HepG2 (cell line): ENCODE measurements at regions not wholly inside any gene's neighbourhood (a gene's known extent, or its start where the extent isn't known, plus 50 kb on each side); places are given as distances from the start of the nearest gene placed in this dataset.

ENCODE experiments used
- ATAC-seq: fragments of 200-7000 bp; cut with Tn5 transposase; 3 replicates; pipeline ENCODE4 v1.9.1; 2020; ENCODE audit warnings: mild to moderate bottlenecking, moderate library complexity
- BruUV-seq: library from RNA; stranded (reverse); fragments of 400-500 nt; replicated peaks from 2 replicates; lab custom pipeline; 2021; lab: Mats Ljungman, UMichigan
- CTCF ChIA-PET: fragments of 300-600 bp; formaldehyde crosslinking; extraction: SDS; loops from one replicate; lab custom pipeline; 2021; ENCODE audit warnings: low total read pairs, inconsistent platforms, low intra/inter-chr PET ratio; lab: Yijun Ruan, JAX
- POLR2A ChIA-PET: fragments of 350-600 bp; sonication (Branson Sonifier 250); formaldehyde crosslinking; loops from one replicate; lab custom pipeline; 2020; ENCODE audit warnings: antibody characterized with exemption, inconsistent platforms; lab: Yijun Ruan, JAX
- DNase-seq: peaks from one replicate; pipeline ENCODE4 v3.0.0-alpha.2; 2015; ENCODE audit warnings: low spot score
- FAIRE-seq: peaks from 3 replicates; lab custom pipeline; 2011; peaks lifted over from hg19 to GRCh38; lab: Jason Lieb, UNC
- H2AFZ ChIP-seq: one replicate; pipeline ENCODE4 v1.6.1; 2011; ENCODE audit warnings: low read length, inconsistent platforms
- H3K27ac ChIP-seq: fragments of 300-600 bp; 3 replicates; pipeline ENCODE4 v1.8.0; 2011; ENCODE audit warnings: mixed run types, mild to moderate bottlenecking, mixed read lengths, low read length, inconsistent platforms; ENCODE audit not compliant: insufficient read depth; ENCODE audit errors: extremely low read length
- H3K27me3 ChIP-seq, 2 experiments: fragments of 200-600 bp in 1 of 2; 2 replicates in 1 of 2; 3 replicates in 1 of 2; pipeline versions ENCODE4 v1.6.0 to v1.8.0; 2011; ENCODE audit warnings: low read length in 2 of 2, mild to moderate bottlenecking in 2 of 2, moderate library complexity in 2 of 2, inconsistent platforms in 1 of 2; ENCODE audit not compliant: insufficient read depth in 2 of 2, control insufficient read depth in 1 of 2
- H3K36me3 ChIP-seq, 2 experiments: fragments of 200-600 bp in 1 of 2; replicated peaks in 1 of 2; 2 replicates in 1 of 2; 3 replicates in 1 of 2; pipeline versions ENCODE4 v1.5.1 to v1.8.0; 2011; ENCODE audit warnings: low read length in 2 of 2, inconsistent platforms in 1 of 2; ENCODE audit not compliant: insufficient read depth in 2 of 2, control insufficient read depth in 1 of 2
- H3K4me1 ChIP-seq: 2 replicates; pipeline ENCODE4 v1.5.1; 2012; ENCODE audit warnings: low read length, inconsistent platforms; ENCODE audit not compliant: insufficient read depth
- H3K4me2 ChIP-seq: 2 replicates; pipeline ENCODE4 v1.6.0; 2011; ENCODE audit warnings: low read depth, low read length, inconsistent platforms
- H3K4me3 ChIP-seq, 3 experiments: fragments of 200-600 bp in 1 of 3; sonication (generic), shearing (Covaris generic) in 1 of 3; replicated peaks in 1 of 3; 2 replicates each; pipeline ENCODE4 v1.5.1; 2011 to 2016; ENCODE audit warnings: low read length in 3 of 3, inconsistent platforms in 2 of 3, low read depth in 2 of 3, mild to moderate bottlenecking in 2 of 3, control low read depth in 1 of 3, mixed read lengths in 1 of 3; ENCODE audit not compliant: insufficient read depth in 1 of 3
- H3K79me2 ChIP-seq: one replicate; pipeline ENCODE4 v1.6.1; 2011; ENCODE audit warnings: low read length, inconsistent platforms; ENCODE audit not compliant: insufficient read depth
- H3K9ac ChIP-seq: 2 replicates; pipeline ENCODE4 v1.6.0; 2011; ENCODE audit warnings: mild to moderate bottlenecking, low read depth, low read length, inconsistent platforms; ENCODE audit not compliant: insufficient read depth
- H3K9me3 ChIP-seq: 2 replicates; pipeline ENCODE4 v1.5.1; 2012; ENCODE audit warnings: mild to moderate bottlenecking, low read length
- H4K20me1 ChIP-seq: 2 replicates; pipeline ENCODE4 v1.6.0; 2011; ENCODE audit warnings: inconsistent platforms, mild to moderate bottlenecking, low read length, moderate library complexity; ENCODE audit not compliant: insufficient read depth
- ELF4 ChIP-seq: sonication (generic); formaldehyde crosslinking; IDR thresholded peaks from 2 replicates; pipeline ENCODE4 v1.5.0; 2020; ENCODE audit warnings: missing genetic modification reagents, mild to moderate bottlenecking, moderate library complexity, borderline replicate concordance
- GABPA ChIP-seq, 2 experiments: IDR thresholded peaks; 2 replicates each; pipeline ENCODE4 v1.6.1; 2011 to 2016; ENCODE audit warnings: low read depth in 2 of 2, low read length in 1 of 2, missing biosample characterization in 1 of 2, missing genetic modification characterization in 1 of 2
- ISX ChIP-seq: sonication (generic); formaldehyde crosslinking; conservative IDR thresholded peaks from 2 replicates; pipeline ENCODE4 v1.5.0; 2020; ENCODE audit warnings: missing genetic modification reagents
- KDM2A ChIP-seq: sonication (generic); formaldehyde crosslinking; IDR thresholded peaks from 2 replicates; pipeline ENCODE4 v1.4.0; 2020; ENCODE audit warnings: low read depth, missing genetic modification reagents, borderline replicate concordance
- KDM6A ChIP-seq: IDR thresholded peaks from 2 replicates; pipeline ENCODE4 v1.6.1; 2016; ENCODE audit warnings: low read depth
- MIER2 ChIP-seq: IDR thresholded peaks from 2 replicates; pipeline ENCODE4 v1.6.1; 2016; ENCODE audit warnings: missing biosample characterization, missing genetic modification reagents
- MLLT10 ChIP-seq: sonication (generic); formaldehyde crosslinking; IDR thresholded peaks from 2 replicates; pipeline ENCODE4 v1.4.0; 2020; ENCODE audit warnings: missing genetic modification reagents
- NCOA1 ChIP-seq: sonication (generic); formaldehyde crosslinking; IDR thresholded peaks from 2 replicates; pipeline ENCODE4 v1.9.0; 2021; ENCODE audit warnings: missing genetic modification reagents
- REPIN1 ChIP-seq: sonication (generic); formaldehyde crosslinking; IDR thresholded peaks from 2 replicates; pipeline ENCODE4 v1.8.0; 2022; ENCODE audit warnings: missing genetic modification reagents, low read depth, mild to moderate bottlenecking, borderline replicate concordance
- ZFP1 ChIP-seq: IDR thresholded peaks from 2 replicates; pipeline ENCODE4 v1.6.1; 2016
- ZMYM4 ChIP-seq: sonication (generic); formaldehyde crosslinking; IDR thresholded peaks from 2 replicates; pipeline ENCODE4 v1.8.1; 2023; ENCODE audit warnings: mild to moderate bottlenecking, missing genetic modification reagents
- ZNF121 ChIP-seq: sonication (generic); formaldehyde crosslinking; IDR thresholded peaks from 2 replicates; pipeline ENCODE4 v1.5.0; 2020; ENCODE audit warnings: mild to moderate bottlenecking, missing genetic modification reagents
- ZNF510 ChIP-seq: sonication (generic); formaldehyde crosslinking; IDR thresholded peaks from 2 replicates; pipeline ENCODE4 v1.4.0; 2020; ENCODE audit warnings: low read depth, mild to moderate bottlenecking, missing genetic modification reagents
- ZNF552 ChIP-seq: sonication (generic); formaldehyde crosslinking; IDR thresholded peaks from 2 replicates; pipeline ENCODE4 v1.9.0; 2022; ENCODE audit warnings: missing genetic modification reagents, mild to moderate bottlenecking, borderline replicate concordance
- ZNF775 ChIP-seq: sonication (generic); formaldehyde crosslinking; IDR thresholded peaks from 2 replicates; pipeline ENCODE4 v1.4.0; 2020; ENCODE audit warnings: missing genetic modification reagents, mild to moderate bottlenecking, moderate library complexity, borderline replicate concordance
- WGBS: methylation state at CpG from one replicate; pipeline ENCODE4 v1.1.6; 2017; ENCODE audit warnings: low lambda C conversion rate; 5-methylcytosine and 5-hydroxymethylcytosine counted together
- in situ Hi-C: cut with HindIII; loops from 2 replicates; pipeline ENCODE4 v1.10.0; 2017; ENCODE audit warnings: low pct_unique_long_range_greater_than_20kb; ENCODE audit not compliant: extremely low pct_ligation_motif_present
- intact Hi-C: fragments of 100-400 bp; cut with micrococcal nuclease; formaldehyde crosslinking; loops from one replicate; pipeline ENCODE4 v1.10.0; 2022; ENCODE audit not compliant: unreplicated experiment
- TF ChIP-seq, protein P1 (sequence below), 2 experiments: sonication (generic) in 1 of 2; formaldehyde crosslinking in 1 of 2; IDR thresholded peaks; 2 replicates each; pipeline versions ENCODE4 v1.4.0 to v1.6.1; 2018 to 2020; ENCODE audit warnings: missing genetic modification reagents in 2 of 2, borderline replicate concordance in 1 of 2, low read depth in 1 of 2, mild to moderate bottlenecking in 1 of 2, missing biosample characterization in 1 of 2
- TF ChIP-seq, protein P2 (sequence below): IDR thresholded peaks from 2 replicates; pipeline ENCODE4 v1.6.1; 2018; ENCODE audit warnings: missing genetic modification reagents, mild to moderate bottlenecking, missing compliant biosample characterization
- TF ChIP-seq, protein P3 (sequence below): sonication (generic); formaldehyde crosslinking; IDR thresholded peaks from 2 replicates; pipeline ENCODE4 v1.4.0; 2020; ENCODE audit warnings: mild to moderate bottlenecking, missing genetic modification reagents

DNA sequence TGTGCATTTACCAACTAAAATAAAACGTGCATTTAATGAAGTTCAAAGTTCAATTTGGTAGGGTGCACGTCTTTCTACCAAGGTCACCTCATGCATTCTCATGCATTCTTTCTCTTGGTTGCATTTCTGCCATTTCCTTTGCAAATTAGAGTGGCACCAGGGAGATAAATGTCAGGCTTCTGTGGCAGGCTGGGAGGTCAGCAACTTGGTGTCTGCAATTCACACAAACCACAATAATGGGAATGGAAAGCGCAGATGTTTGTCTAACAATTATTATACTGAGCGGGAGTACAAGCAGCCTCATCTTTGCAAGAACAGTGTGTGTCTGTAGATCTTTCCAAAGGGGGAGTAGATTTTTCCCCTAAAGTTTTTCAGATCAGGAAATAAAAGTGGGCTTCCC, 411.7 kb downstream of the DMRT2 start (continued):
- TF ChIP-seq, protein P1, sequence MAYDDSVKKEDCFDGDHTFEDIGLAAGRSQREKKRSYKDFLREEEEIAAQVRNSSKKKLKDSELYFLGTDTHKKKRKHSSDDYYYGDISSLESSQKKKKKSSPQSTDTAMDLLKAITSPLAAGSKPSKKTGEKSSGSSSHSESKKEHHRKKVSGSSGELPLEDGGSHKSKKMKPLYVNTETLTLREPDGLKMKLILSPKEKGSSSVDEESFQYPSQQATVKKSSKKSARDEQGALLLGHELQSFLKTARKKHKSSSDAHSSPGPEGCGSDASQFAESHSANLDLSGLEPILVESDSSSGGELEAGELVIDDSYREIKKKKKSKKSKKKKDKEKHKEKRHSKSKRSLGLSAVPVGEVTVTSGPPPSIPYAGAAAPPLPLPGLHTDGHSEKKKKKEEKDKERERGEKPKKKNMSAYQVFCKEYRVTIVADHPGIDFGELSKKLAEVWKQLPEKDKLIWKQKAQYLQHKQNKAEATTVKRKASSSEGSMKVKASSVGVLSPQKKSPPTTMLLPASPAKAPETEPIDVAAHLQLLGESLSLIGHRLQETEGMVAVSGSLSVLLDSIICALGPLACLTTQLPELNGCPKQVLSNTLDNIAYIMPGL (CRISPR knock-in tag; IDR thresholded peaks at IDR 0.05; ENCODE audit: borderline replicate concordance in 1 of 2, low read depth in 1 of 2), result no peak
- no peak for TF ChIP-seq KDM2A
- no peak for TF ChIP-seq ZNF775 (CRISPR knock-in tag)
- TF ChIP-seq, protein P2, sequence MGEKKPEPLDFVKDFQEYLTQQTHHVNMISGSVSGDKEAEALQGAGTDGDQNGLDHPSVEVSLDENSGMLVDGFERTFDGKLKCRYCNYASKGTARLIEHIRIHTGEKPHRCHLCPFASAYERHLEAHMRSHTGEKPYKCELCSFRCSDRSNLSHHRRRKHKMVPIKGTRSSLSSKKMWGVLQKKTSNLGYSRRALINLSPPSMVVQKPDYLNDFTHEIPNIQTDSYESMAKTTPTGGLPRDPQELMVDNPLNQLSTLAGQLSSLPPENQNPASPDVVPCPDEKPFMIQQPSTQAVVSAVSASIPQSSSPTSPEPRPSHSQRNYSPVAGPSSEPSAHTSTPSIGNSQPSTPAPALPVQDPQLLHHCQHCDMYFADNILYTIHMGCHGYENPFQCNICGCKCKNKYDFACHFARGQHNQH (CRISPR knock-in tag), result no peak
- TF ChIP-seq ZNF552 (CRISPR knock-in tag), result no peak
- no peak for TF ChIP-seq ZNF510 (CRISPR knock-in tag)

DNA sequence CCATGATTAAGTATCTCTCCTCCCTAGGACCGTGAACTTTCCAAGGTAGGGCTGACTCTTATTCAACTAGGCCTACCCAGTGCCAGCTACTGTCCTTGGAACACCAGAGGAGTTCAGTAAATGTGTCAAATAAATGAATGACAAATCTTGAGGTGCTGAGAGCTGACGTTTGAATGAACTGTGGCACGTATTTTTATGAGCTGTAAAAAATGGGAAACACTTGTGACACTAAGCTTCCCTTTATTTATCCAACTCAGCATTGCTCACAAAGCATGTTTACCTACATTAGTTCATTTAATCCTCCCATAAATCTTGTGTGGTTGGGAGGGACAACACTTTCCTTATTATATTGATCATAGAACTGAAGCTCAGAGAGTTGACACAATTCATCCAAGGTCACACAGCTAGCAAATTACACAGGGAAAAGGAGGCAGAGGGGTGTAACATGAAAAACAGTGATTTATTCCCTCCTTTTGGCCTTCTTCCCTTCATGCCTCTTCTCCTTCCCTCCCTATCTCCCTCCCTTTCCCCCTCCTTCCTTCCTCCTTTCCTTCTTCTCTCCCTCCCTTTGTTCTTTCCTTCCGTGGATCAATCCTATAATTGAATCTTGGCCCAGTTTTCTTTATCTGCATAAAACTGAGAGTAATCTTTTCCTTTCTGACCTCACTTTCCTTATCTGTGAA, 412.6 kb downstream of the DMRT2 start:
- no peak for FAIRE-seq

More for the DNA sequence above, 412.6 kb downstream of the DMRT2 start:
- Histone ChIP-seq H4K20me1 (no peaks in the 10 kb centered on the region), H3K4me1 (peaks cover 6% of the 10 kb centered on the region; the same call in 1 of the 2 replicates), H3K36me3 (no peaks in the 10 kb centered on the region), H3K27ac (no peak overlapping the region), H3K9ac (no peak overlapping the region), H3K79me2 (no peaks in the 10 kb centered on the region), H2AFZ (no peak overlapping the region), H3K4me3 (no peak overlapping the region), H3K4me2 (no peak overlapping the region), H3K9me3 (no peaks in the 10 kb centered on the region), H3K27me3 (no peaks in the 10 kb centered on the region)
- no peak for ATAC-seq
- intact Hi-C loops, result no loop called here
- ChIA-PET CTCF (no interaction called here), POLR2A (no interaction called here)
- TF ChIP-seq NCOA1 (CRISPR knock-in tag), result no peak
- no peak for TF ChIP-seq MLLT10 (CRISPR knock-in tag)
- TF ChIP-seq, protein P3, sequence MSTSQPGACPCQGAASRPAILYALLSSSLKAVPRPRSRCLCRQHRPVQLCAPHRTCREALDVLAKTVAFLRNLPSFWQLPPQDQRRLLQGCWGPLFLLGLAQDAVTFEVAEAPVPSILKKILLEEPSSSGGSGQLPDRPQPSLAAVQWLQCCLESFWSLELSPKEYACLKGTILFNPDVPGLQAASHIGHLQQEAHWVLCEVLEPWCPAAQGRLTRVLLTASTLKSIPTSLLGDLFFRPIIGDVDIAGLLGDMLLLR, result no peak
- no peak for TF ChIP-seq ZNF121 (CRISPR knock-in tag)
- no peak for TF ChIP-seq GABPA (IDR thresholded peaks at IDR 0.05; ENCODE audit: low read depth, low read length)
- TF ChIP-seq GABPA (CRISPR knock-in tag; IDR thresholded peaks at IDR 0.05; ENCODE audit: low read depth), result no peak
- no peak for TF ChIP-seq KDM6A (CRISPR knock-in tag)
- TF ChIP-seq MIER2 (CRISPR knock-in tag), result no peak
- no peak for TF ChIP-seq ELF4
- no peak for TF ChIP-seq ISX (CRISPR knock-in tag)
- TF ChIP-seq REPIN1 (CRISPR knock-in tag), result no peak
- TF ChIP-seq ZFP1 (CRISPR knock-in tag), result no peak
- TF ChIP-seq ZMYM4, result no peak
- 14% methylated on average over 4 of the region's 4 CpGs for WGBS
- BruUV-seq, result no TSS peak
- in situ Hi-C loops, result loop anchor here (10.0 to 25.0 kb wide), 2 partner anchors 142 to 375 kb away; no protein-coding TSS in a partner anchor
- DNase-seq, result no peak
